ENCODE measurements at regions not wholly inside any gene's neighbourhood (a gene's known extent, or its start where the extent isn't known, plus 50 kb on each side); places are given as distances from the start of the nearest gene placed in this dataset.

- no peak for TF ChIP-seq NRF1 (IDR thresholded peaks at IDR 0.05; ENCODE audit: low read depth, low read length)
- TF ChIP-seq SMC3 (IDR thresholded peaks at IDR 0.05; ENCODE audit: low read depth, low read length), result no peak
- TF ChIP-seq FOSL2 (IDR thresholded peaks at IDR 0.05; ENCODE audit: borderline replicate concordance, low read depth), result no peak
- no peak for TF ChIP-seq GATA2 (CRISPR knock-in tag; IDR thresholded peaks at IDR 0.05)
These were observed 127.2 kb upstream of the ASTN2 start (continued) for GRCh38 chr9:117542021-117542420.

- POLR2A ChIA-PET, result no interaction called here
- Histone ChIP-seq H2AFZ (ENCODE audit: low read depth) (no peak overlapping the region), H3K9me2 (no peaks in the 10 kb centered on the region), H4K20me1 (ENCODE audit: insufficient read depth) (no peaks in the 10 kb centered on the region), H3K4me3 (ENCODE audit: low read depth in 2 of 2, low read length in 1 of 2) (no peak overlapping the region), H3K36me3 (replicated peaks in 1 of 2; ENCODE audit: control insufficient read depth in 1 of 2, insufficient read depth in 2 of 2, low read length in 1 of 2) (no peaks in the 10 kb centered on the region), H3K27me3 (ENCODE audit: insufficient read depth) (no peaks in the 10 kb centered on the region), H3K79me2 (ENCODE audit: insufficient read depth) (no peaks in the 10 kb centered on the region), H3F3A (replicated peaks; ENCODE audit: insufficient read depth) (no peaks in the 10 kb centered on the region), H3K9ac (no peak overlapping the region), H3K9me3 (no peaks in the 10 kb centered on the region), H3K4me2 (no peak overlapping the region), H3K4me1 (ENCODE audit: control insufficient read depth in 1 of 2, insufficient read depth in 2 of 2, low read depth in 1 of 2, low read length in 1 of 2) (no peaks in the 10 kb centered on the region; a peak in 1 of 4 replicates), H3K27ac (ENCODE audit: low read depth in 2 of 2, low read length in 1 of 2) (no peak overlapping the region)
- WGBS (ENCODE audit: low lambda C conversion rate), result 62% methylated on average over 8 of the region's 8 CpGs
- TF ChIP-seq, protein P1, sequence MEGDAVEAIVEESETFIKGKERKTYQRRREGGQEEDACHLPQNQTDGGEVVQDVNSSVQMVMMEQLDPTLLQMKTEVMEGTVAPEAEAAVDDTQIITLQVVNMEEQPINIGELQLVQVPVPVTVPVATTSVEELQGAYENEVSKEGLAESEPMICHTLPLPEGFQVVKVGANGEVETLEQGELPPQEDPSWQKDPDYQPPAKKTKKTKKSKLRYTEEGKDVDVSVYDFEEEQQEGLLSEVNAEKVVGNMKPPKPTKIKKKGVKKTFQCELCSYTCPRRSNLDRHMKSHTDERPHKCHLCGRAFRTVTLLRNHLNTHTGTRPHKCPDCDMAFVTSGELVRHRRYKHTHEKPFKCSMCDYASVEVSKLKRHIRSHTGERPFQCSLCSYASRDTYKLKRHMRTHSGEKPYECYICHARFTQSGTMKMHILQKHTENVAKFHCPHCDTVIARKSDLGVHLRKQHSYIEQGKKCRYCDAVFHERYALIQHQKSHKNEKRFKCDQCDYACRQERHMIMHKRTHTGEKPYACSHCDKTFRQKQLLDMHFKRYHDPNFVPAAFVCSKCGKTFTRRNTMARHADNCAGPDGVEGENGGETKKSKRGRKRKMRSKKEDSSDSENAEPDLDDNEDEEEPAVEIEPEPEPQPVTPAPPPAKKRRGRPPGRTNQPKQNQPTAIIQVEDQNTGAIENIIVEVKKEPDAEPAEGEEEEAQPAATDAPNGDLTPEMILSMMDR (IDR thresholded peaks at IDR 0.05), result no peak
- no peak for TF ChIP-seq MAX (IDR thresholded peaks at IDR 0.05; ENCODE audit: low read depth)
- no peak for TF ChIP-seq SIN3A (IDR thresholded peaks at IDR 0.05; ENCODE audit: borderline replicate concordance, low read depth, low read length)
- TF ChIP-seq RXRA (IDR thresholded peaks at IDR 0.05; ENCODE audit: borderline replicate concordance, low read depth), result no peak
- no peak for TF ChIP-seq POLR2AphosphoS5 (IDR thresholded peaks at IDR 0.05; ENCODE audit: low read depth, low read length)
- TF ChIP-seq, protein P2, sequence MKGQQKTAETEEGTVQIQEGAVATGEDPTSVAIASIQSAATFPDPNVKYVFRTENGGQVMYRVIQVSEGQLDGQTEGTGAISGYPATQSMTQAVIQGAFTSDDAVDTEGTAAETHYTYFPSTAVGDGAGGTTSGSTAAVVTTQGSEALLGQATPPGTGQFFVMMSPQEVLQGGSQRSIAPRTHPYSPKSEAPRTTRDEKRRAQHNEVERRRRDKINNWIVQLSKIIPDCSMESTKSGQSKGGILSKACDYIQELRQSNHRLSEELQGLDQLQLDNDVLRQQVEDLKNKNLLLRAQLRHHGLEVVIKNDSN (IDR thresholded peaks at IDR 0.05; ENCODE audit: borderline replicate concordance, low read depth), result no peak
- TF ChIP-seq NRF1 (IDR thresholded peaks at IDR 0.05; ENCODE audit: low read depth, low read length), result no peak
- no peak for TF ChIP-seq TAF1 (IDR thresholded peaks at IDR 0.05; ENCODE audit: borderline replicate concordance, low read depth, low read length)
- no peak for TF ChIP-seq MXI1 (IDR thresholded peaks at IDR 0.05; ENCODE audit: low read depth, low read length)
- TF ChIP-seq, protein P3, sequence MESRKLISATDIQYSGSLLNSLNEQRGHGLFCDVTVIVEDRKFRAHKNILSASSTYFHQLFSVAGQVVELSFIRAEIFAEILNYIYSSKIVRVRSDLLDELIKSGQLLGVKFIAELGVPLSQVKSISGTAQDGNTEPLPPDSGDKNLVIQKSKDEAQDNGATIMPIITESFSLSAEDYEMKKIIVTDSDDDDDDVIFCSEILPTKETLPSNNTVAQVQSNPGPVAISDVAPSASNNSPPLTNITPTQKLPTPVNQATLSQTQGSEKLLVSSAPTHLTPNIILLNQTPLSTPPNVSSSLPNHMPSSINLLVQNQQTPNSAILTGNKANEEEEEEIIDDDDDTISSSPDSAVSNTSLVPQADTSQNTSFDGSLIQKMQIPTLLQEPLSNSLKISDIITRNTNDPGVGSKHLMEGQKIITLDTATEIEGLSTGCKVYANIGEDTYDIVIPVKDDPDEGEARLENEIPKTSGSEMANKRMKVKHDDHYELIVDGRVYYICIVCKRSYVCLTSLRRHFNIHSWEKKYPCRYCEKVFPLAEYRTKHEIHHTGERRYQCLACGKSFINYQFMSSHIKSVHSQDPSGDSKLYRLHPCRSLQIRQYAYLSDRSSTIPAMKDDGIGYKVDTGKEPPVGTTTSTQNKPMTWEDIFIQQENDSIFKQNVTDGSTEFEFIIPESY (IDR thresholded peaks at IDR 0.05; ENCODE audit: borderline replicate concordance, low read depth), result no peak
- TF ChIP-seq YY1 (IDR thresholded peaks at IDR 0.05; ENCODE audit: low read depth), result no peak
- TF ChIP-seq PBX3 (IDR thresholded peaks at IDR 0.05), result no peak
- TF ChIP-seq, protein P4, sequence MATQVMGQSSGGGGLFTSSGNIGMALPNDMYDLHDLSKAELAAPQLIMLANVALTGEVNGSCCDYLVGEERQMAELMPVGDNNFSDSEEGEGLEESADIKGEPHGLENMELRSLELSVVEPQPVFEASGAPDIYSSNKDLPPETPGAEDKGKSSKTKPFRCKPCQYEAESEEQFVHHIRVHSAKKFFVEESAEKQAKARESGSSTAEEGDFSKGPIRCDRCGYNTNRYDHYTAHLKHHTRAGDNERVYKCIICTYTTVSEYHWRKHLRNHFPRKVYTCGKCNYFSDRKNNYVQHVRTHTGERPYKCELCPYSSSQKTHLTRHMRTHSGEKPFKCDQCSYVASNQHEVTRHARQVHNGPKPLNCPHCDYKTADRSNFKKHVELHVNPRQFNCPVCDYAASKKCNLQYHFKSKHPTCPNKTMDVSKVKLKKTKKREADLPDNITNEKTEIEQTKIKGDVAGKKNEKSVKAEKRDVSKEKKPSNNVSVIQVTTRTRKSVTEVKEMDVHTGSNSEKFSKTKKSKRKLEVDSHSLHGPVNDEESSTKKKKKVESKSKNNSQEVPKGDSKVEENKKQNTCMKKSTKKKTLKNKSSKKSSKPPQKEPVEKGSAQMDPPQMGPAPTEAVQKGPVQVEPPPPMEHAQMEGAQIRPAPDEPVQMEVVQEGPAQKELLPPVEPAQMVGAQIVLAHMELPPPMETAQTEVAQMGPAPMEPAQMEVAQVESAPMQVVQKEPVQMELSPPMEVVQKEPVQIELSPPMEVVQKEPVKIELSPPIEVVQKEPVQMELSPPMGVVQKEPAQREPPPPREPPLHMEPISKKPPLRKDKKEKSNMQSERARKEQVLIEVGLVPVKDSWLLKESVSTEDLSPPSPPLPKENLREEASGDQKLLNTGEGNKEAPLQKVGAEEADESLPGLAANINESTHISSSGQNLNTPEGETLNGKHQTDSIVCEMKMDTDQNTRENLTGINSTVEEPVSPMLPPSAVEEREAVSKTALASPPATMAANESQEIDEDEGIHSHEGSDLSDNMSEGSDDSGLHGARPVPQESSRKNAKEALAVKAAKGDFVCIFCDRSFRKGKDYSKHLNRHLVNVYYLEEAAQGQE (IDR thresholded peaks at IDR 0.05; ENCODE audit: low read depth, low read length), result no peak
- DNase-seq, result no peak
- CTCF ChIA-PET, result no interaction called here
These were observed 126.3 kb upstream of the ASTN2 start for GRCh38 chr9:117541181-117541580.
